ENCODE measurements at regions not wholly inside any gene's neighbourhood (a gene's known extent, or its start where the extent isn't known, plus 50 kb on each side); places are given as distances from the start of the nearest gene placed in this dataset.

GRCh38 chr11:127392575-127392974 is 392.0 kb upstream of the KIRREL3 start:
- DNase-seq (ENCODE audit: low spot score) (no peak), ATAC-seq (no peak)

GRCh38 chr11:127390465-127390864 is 389.9 kb upstream of the KIRREL3 start:
- ATAC-seq (no peak), DNase-seq (ENCODE audit: low spot score) (no peak)

- DNase-seq (ENCODE audit: low spot score) (no peak), ATAC-seq (no peak)
These were observed 384.5 kb upstream of the KIRREL3 start for GRCh38 chr11:127385071-127385470.

- no peak for ATAC-seq
- DNase-seq (ENCODE audit: low spot score): no peak
These were observed 382.5 kb upstream of the KIRREL3 start for GRCh38 chr11:127383026-127383425.

- DNase-seq (ENCODE audit: low spot score): no peak
- ATAC-seq: no peak
These were observed 380.7 kb upstream of the KIRREL3 start for GRCh38 chr11:127381247-127381646.

GRCh38 chr11:127379686-127380085 is 379.1 kb upstream of the KIRREL3 start:
- no peak for ATAC-seq
- no peak for DNase-seq (ENCODE audit: low spot score)

- no peak for ATAC-seq
These were observed 375.7 kb upstream of the KIRREL3 start for GRCh38 chr11:127376301-127376700.

GRCh38 chr11:127369356-127369755 is 368.8 kb upstream of the KIRREL3 start:
- ATAC-seq: no peak
- DNase-seq (ENCODE audit: low spot score): no peak

More at GRCh38 chr11:127376301-127376700, 375.7 kb upstream of the KIRREL3 start:
- no peak for DNase-seq (ENCODE audit: low spot score)

- no peak for DNase-seq (ENCODE audit: low spot score)
- peak; percentile 82 for ATAC-seq
These were observed 362.3 kb upstream of the KIRREL3 start for GRCh38 chr11:127362754-127363308.

- ATAC-seq: no peak
- DNase-seq (ENCODE audit: low spot score): no peak
These were observed 357.6 kb upstream of the KIRREL3 start for GRCh38 chr11:127358160-127358559.

- no peak for DNase-seq (ENCODE audit: low spot score)
- ATAC-seq: peak; percentile 66
These were observed 349.9 kb upstream of the KIRREL3 start for GRCh38 chr11:127350476-127350875.

- no peak for DNase-seq (ENCODE audit: low spot score)
- ATAC-seq: peak; percentile 83
These were observed 345.4 kb upstream of the KIRREL3 start for GRCh38 chr11:127345819-127346459.

GRCh38 chr11:127340438-127340837 is 339.9 kb upstream of the KIRREL3 start:
- ATAC-seq (no peak), DNase-seq (ENCODE audit: low spot score) (no peak)

- no peak for DNase-seq (ENCODE audit: low spot score)
- no peak for ATAC-seq
These were observed 338.8 kb upstream of the KIRREL3 start for GRCh38 chr11:127339376-127339775.

GRCh38 chr11:127338380-127339259 is 338.1 kb upstream of the KIRREL3 start:
- DNase-seq (ENCODE audit: low spot score) (no peak), ATAC-seq (no peak)

GRCh38 chr11:127334466-127334865 is 333.9 kb upstream of the KIRREL3 start:
- ATAC-seq: no peak
- DNase-seq (ENCODE audit: low spot score): no peak

GRCh38 chr11:127332896-127333295 is 332.3 kb upstream of the KIRREL3 start:
- ATAC-seq (no peak), DNase-seq (ENCODE audit: low spot score) (no peak)

- no peak for ATAC-seq
- no peak for DNase-seq (ENCODE audit: low spot score)
These were observed 329.5 kb upstream of the KIRREL3 start for GRCh38 chr11:127330044-127330443.

- ATAC-seq (no peak), DNase-seq (ENCODE audit: low spot score) (no peak)
These were observed 307.7 kb upstream of the KIRREL3 start for GRCh38 chr11:127308291-127308690.

- peak; percentile 87 for ATAC-seq
These were observed 307.1 kb upstream of the KIRREL3 start for GRCh38 chr11:127307700-127308099.

GRCh38 chr11:127304634-127305033 is 304.1 kb upstream of the KIRREL3 start:
- no peak for ATAC-seq
- no peak for DNase-seq (ENCODE audit: low spot score)

More at GRCh38 chr11:127307700-127308099, 307.1 kb upstream of the KIRREL3 start:
- peak; percentile 40 for DNase-seq (ENCODE audit: low spot score)

GRCh38 chr11:127288926-127289325 is 288.4 kb upstream of the KIRREL3 start:
- ATAC-seq: peak; percentile 98
- DNase-seq (ENCODE audit: low spot score): peak; percentile 75
